SK-N-SH treated with all-trans-retinoic acid at 6 μM for 48 hours (cell line): ENCODE measurements at regions not wholly inside any gene's neighbourhood (a gene's known extent, or its start where the extent isn't known, plus 50 kb on each side); places are given as distances from the start of the nearest gene placed in this dataset.
"Not testable (repeated sequence)": the region's sequence is repeated elsewhere in the genome, so short reads cannot be mapped to it uniquely, and the experiment has no call there.

Experiments used
- ARNTL ChIP-seq: fragments of 450-650 bp; formaldehyde crosslinking; IDR thresholded peaks from 2 replicates; pipeline ENCODE4 v1.5.0; 2020; ENCODE audit warnings: low read depth, mild to moderate bottlenecking, moderate library complexity, borderline replicate concordance
- CSDC2 ChIP-seq: fragments of 250-450 bp; sonication (Bioruptor Pico); IDR thresholded peaks from 2 replicates; pipeline ENCODE4 v1.5.0; 2020; ENCODE audit warnings: mild to moderate bottlenecking, moderate library complexity
- GLIS3 ChIP-seq: fragments of 250-450 bp; sonication (Bioruptor Pico); IDR thresholded peaks from 2 replicates; pipeline ENCODE4 v1.5.0; 2020; ENCODE audit warnings: mild to moderate bottlenecking, moderate library complexity
- ISL1 ChIP-seq: fragments of 250-450 bp; sonication (Bioruptor Pico); IDR thresholded peaks from 2 replicates; pipeline ENCODE4 v2.1.2; 2022; ENCODE audit warnings: mild to moderate bottlenecking, moderate library complexity
- TOX ChIP-seq: fragments of 250-450 bp; sonication (Bioruptor Pico); IDR thresholded peaks from 2 replicates; pipeline ENCODE4 v1.8.0; 2021; ENCODE audit warnings: mild to moderate bottlenecking, moderate library complexity, borderline replicate concordance
- ZC3H10 ChIP-seq: fragments of 250-450 bp; sonication (Bioruptor Pico); IDR thresholded peaks from 2 replicates; pipeline ENCODE4 v1.5.1; 2021; ENCODE audit warnings: mild to moderate bottlenecking, moderate library complexity
- ZNF565 ChIP-seq: fragments of 450-650 bp; formaldehyde crosslinking; conservative IDR thresholded peaks from 2 replicates; pipeline ENCODE4 v1.5.0; 2020; ENCODE audit warnings: low read depth, mild to moderate bottlenecking, moderate library complexity
- TF ChIP-seq, protein P1 (sequence below): fragments of 250-450 bp; sonication (Bioruptor Pico); IDR thresholded peaks from 2 replicates; pipeline ENCODE4 v1.8.0; 2020; ENCODE audit warnings: mild to moderate bottlenecking, moderate library complexity, borderline replicate concordance
- TF ChIP-seq, protein P2 (sequence below): fragments of 250-450 bp; sonication (Bioruptor Pico); IDR thresholded peaks from 2 replicates; pipeline ENCODE4 v1.5.1; 2021; ENCODE audit warnings: mild to moderate bottlenecking, moderate library complexity
- TF ChIP-seq, protein P3 (sequence below): fragments of 250-450 bp; sonication (Bioruptor Pico); IDR thresholded peaks from 2 replicates; pipeline ENCODE4 v1.5.0; 2020; ENCODE audit warnings: mild to moderate bottlenecking, moderate library complexity
- TF ChIP-seq, protein P4 (sequence below): fragments of 250-450 bp; sonication (Bioruptor Pico); IDR thresholded peaks from 2 replicates; pipeline ENCODE4 v1.8.0; 2021; ENCODE audit warnings: low read depth, mild to moderate bottlenecking, moderate library complexity, borderline replicate concordance
- TF ChIP-seq, protein P5 (sequence below): fragments of 250-450 bp; sonication (Bioruptor Pico); IDR thresholded peaks from 2 replicates; pipeline ENCODE4 v1.5.1; 2020; ENCODE audit warnings: low read depth, mild to moderate bottlenecking, moderate library complexity

DNA sequence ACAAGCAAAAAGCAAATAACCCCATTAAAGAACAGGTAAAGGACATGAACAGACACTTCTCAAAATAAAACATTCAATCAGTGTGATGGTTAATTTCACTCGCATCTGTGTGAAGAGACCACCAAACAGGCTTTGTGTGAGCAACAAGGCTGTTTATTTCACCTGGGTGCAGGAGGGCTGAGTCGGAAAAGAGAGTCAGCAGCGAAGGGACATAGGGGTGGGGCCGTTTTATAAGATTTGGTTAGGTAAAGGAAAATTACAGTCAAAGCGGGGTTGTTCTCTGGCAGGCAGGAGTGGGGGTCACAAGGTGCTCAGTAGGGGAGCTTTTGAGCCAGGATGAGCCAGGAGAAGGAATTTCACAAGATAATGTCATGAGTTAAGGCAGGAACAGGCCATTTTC is 429.5 kb upstream of the ZNF804A start:
- not testable (repeated sequence) for TF ChIP-seq TOX (CRISPR knock-in tag); GLIS3; ISL1 (CRISPR knock-in tag); ARNTL (CRISPR knock-in tag); ZC3H10 (CRISPR knock-in tag); ZNF565 (CRISPR knock-in tag); CSDC2 (CRISPR knock-in tag)
- TF ChIP-seq, protein P1, sequence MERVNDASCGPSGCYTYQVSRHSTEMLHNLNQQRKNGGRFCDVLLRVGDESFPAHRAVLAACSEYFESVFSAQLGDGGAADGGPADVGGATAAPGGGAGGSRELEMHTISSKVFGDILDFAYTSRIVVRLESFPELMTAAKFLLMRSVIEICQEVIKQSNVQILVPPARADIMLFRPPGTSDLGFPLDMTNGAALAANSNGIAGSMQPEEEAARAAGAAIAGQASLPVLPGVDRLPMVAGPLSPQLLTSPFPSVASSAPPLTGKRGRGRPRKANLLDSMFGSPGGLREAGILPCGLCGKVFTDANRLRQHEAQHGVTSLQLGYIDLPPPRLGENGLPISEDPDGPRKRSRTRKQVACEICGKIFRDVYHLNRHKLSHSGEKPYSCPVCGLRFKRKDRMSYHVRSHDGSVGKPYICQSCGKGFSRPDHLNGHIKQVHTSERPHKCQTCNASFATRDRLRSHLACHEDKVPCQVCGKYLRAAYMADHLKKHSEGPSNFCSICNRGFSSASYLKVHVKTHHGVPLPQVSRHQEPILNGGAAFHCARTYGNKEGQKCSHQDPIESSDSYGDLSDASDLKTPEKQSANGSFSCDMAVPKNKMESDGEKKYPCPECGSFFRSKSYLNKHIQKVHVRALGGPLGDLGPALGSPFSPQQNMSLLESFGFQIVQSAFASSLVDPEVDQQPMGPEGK (CRISPR knock-in tag) = not testable (repeated sequence)
- TF ChIP-seq, protein P2, sequence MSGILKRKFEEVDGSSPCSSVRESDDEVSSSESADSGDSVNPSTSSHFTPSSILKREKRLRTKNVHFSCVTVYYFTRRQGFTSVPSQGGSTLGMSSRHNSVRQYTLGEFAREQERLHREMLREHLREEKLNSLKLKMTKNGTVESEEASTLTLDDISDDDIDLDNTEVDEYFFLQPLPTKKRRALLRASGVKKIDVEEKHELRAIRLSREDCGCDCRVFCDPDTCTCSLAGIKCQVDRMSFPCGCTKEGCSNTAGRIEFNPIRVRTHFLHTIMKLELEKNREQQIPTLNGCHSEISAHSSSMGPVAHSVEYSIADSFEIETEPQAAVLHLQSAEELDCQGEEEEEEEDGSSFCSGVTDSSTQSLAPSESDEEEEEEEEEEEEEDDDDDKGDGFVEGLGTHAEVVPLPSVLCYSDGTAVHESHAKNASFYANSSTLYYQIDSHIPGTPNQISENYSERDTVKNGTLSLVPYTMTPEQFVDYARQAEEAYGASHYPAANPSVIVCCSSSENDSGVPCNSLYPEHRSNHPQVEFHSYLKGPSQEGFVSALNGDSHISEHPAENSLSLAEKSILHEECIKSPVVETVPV = not testable (repeated sequence)
- TF ChIP-seq, protein P3, sequence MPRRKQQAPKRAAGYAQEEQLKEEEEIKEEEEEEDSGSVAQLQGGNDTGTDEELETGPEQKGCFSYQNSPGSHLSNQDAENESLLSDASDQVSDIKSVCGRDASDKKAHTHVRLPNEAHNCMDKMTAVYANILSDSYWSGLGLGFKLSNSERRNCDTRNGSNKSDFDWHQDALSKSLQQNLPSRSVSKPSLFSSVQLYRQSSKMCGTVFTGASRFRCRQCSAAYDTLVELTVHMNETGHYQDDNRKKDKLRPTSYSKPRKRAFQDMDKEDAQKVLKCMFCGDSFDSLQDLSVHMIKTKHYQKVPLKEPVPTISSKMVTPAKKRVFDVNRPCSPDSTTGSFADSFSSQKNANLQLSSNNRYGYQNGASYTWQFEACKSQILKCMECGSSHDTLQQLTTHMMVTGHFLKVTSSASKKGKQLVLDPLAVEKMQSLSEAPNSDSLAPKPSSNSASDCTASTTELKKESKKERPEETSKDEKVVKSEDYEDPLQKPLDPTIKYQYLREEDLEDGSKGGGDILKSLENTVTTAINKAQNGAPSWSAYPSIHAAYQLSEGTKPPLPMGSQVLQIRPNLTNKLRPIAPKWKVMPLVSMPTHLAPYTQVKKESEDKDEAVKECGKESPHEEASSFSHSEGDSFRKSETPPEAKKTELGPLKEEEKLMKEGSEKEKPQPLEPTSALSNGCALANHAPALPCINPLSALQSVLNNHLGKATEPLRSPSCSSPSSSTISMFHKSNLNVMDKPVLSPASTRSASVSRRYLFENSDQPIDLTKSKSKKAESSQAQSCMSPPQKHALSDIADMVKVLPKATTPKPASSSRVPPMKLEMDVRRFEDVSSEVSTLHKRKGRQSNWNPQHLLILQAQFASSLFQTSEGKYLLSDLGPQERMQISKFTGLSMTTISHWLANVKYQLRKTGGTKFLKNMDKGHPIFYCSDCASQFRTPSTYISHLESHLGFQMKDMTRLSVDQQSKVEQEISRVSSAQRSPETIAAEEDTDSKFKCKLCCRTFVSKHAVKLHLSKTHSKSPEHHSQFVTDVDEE (CRISPR knock-in tag) = not testable (repeated sequence)
- TF ChIP-seq, protein P4, sequence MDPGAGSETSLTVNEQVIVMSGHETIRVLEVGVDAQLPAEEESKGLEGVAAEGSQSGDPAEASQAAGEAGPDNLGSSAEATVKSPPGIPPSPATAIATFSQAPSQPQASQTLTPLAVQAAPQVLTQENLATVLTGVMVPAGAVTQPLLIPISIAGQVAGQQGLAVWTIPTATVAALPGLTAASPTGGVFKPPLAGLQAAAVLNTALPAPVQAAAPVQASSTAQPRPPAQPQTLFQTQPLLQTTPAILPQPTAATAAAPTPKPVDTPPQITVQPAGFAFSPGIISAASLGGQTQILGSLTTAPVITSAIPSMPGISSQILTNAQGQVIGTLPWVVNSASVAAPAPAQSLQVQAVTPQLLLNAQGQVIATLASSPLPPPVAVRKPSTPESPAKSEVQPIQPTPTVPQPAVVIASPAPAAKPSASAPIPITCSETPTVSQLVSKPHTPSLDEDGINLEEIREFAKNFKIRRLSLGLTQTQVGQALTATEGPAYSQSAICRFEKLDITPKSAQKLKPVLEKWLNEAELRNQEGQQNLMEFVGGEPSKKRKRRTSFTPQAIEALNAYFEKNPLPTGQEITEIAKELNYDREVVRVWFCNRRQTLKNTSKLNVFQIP (CRISPR knock-in tag) = not testable (repeated sequence)
- TF ChIP-seq, protein P5, sequence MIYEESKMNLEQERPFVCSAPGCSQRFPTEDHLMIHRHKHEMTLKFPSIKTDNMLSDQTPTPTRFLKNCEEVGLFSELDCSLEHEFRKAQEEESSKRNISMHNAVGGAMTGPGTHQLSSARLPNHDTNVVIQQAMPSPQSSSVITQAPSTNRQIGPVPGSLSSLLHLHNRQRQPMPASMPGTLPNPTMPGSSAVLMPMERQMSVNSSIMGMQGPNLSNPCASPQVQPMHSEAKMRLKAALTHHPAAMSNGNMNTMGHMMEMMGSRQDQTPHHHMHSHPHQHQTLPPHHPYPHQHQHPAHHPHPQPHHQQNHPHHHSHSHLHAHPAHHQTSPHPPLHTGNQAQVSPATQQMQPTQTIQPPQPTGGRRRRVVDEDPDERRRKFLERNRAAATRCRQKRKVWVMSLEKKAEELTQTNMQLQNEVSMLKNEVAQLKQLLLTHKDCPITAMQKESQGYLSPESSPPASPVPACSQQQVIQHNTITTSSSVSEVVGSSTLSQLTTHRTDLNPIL (CRISPR knock-in tag) = not testable (repeated sequence)
